Forelimb muscle (tissue), 1 donor: ENCODE measurements at regions not wholly inside any gene's neighbourhood (a gene's known extent, or its start where the extent isn't known, plus 50 kb on each side); places are given as distances from the start of the nearest gene placed in this dataset.
"Not testable (repeated sequence)": the region's sequence is repeated elsewhere in the genome, so short reads cannot be mapped to it uniquely, and the experiment has no call there.

Source experiments
- DNase-seq: peaks from one replicate; pipeline ENCODE4 v3.0.0-alpha.2; 2013; ENCODE audit warnings: low read depth

GRCh38 chr14:53295372-53295771 is 142.2 kb upstream of the DDHD1 start:
- DNase-seq = no peak

DNA sequence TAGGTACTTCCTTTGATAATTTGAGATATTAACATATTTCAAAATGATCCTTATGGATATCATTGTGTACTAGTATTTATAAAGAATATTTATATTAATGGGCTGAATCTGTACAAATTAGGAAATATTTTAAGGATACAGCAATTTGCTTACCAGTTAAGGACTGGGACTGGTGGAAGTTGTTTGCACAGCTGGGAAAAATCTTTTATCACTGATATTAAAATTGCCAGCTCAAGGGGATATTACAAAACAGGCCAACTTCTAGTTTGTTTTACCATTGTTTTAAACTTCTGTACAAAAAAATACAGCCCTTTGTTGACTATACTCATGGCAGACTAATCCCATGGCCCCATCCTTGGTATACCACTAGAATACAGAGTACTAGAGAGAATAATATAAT is 133.2 kb upstream of the DDHD1 start:
- no peak for DNase-seq

DNA sequence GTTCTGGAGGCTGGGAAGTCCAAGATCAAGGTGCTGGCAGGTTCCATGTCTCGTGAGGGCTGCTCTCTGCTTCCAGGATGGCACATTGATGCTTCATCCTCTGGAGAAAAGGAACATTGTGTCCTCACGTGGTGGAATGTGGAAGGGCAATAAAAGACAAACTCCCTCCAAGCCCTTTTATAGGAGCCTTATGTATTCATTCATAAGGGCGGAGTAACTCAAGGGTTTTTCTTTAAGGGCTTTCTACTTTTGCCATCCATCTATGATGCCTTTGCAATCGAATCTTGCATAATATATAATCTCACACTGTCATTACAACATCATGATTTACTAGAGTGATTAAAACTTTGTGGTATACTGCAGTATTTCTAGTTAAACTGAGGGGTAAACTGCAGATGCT is 132.7 kb upstream of the DDHD1 start:
- DNase-seq = no peak

GRCh38 chr14:53285064-53285463 is 131.9 kb upstream of the DDHD1 start:
- no peak for DNase-seq

GRCh38 chr14:53278602-53279506 is 125.7 kb upstream of the DDHD1 start:
- no peak for DNase-seq

DNA sequence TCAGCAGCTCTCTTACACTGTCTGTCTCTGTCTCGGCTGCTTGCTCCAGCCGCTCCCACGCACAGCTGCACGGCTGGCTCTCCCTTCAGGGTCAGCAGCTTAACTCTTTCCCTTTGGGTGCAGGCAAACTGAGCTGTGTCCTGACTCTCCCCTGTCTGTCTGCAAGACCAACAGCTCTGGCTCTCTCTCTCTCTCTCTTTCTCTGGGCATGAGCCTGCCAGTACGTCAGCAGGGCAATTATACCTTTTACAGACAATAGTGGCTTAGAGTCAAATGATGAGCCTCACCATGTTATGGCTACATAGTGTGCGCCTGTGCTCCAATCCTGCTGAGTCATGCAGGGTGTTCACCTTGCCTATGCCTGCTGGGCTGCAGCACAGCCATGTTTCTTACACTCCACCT is 120.5 kb upstream of the DDHD1 start:
- no peak for DNase-seq

- no peak for DNase-seq
These were observed 111.9 kb upstream of the DDHD1 start for GRCh38 chr14:53265025-53265424.

GRCh38 chr14:53260928-53261327 is 107.8 kb upstream of the DDHD1 start:
- no peak for DNase-seq

DNA sequence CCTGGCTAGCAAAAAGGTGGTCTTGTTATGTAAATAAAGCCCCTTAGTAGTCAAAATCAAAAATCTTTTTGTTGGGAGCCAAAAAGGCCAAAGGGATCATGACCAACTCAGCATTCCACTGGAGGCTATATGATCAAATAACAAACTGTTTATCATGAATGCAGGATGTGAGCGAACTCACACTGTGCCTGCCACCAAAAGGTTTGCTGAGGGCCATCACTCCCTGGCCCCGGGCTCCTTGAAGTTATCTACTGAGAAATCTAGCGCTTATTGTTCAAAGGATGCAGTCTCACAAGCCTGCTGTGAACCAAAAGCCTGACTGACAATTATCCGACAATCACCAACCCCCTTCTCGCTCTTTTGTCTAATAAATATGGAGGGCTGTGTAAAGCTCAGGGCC is 107.2 kb upstream of the DDHD1 start:
- no peak for DNase-seq

DNA sequence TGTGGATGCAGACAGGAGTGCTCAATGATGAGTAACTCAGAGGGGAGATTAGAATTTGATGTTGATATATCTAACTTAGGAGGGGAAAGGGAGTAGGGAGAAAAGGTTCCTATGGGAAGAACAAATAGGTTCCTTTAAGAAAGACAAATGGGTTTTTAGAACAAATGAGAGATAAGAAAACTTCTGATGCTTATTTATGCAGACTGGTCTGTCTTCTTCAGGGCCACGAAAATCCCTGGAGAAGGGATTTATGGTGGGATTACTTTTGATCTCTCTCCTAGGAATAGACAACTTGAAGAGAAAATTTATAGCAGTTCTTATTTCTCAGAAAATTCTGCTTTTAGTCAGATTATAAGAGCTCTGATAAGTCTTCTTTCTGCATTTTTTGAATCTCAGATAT is 99.0 kb upstream of the DDHD1 start:
- no peak for DNase-seq

- no peak for DNase-seq
These were observed 95.9 kb upstream of the DDHD1 start for GRCh38 chr14:53249059-53249458.

- no peak for DNase-seq
These were observed 94.7 kb upstream of the DDHD1 start for GRCh38 chr14:53247596-53248370.

DNA sequence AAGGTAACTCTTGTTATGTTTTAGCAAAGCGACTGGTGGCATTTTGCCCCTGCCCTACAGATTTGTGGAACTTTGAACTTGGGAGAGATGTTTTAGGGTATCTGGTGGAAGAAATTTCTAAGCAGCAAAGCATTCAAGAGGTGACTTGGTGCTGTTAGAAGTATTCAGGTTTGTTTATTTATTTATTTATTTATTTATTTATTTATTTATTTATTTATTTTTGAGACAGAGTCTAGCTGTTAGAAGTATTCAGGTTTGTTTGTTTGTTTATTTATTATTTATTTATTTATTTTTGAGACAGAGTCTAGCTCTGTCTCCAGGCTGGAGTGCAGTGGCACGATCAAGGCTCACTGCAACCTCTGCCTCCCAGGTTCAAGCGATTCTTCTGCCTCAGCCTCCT is 89.8 kb upstream of the DDHD1 start:
- DNase-seq = not testable (repeated sequence)

DNA sequence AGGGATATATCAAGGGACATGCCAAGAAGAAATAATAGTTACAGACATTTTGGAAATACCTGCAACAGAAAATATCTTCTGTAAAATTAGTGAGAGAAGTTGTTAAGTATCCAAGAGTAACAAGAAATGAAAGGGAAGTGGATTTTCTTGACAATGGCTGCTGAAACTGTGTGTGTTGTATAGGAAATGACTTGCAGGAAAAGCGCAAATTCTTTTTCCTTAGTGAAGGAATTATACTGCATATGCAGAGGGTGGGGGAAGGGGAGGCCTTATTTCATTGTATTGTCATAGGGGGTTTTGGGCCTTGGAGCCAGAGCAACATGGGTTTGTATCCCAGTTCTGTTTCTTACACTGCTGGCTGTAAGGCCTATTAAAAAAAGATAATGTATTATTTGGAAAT is 84.4 kb upstream of the DDHD1 start:
- no peak for DNase-seq

DNA sequence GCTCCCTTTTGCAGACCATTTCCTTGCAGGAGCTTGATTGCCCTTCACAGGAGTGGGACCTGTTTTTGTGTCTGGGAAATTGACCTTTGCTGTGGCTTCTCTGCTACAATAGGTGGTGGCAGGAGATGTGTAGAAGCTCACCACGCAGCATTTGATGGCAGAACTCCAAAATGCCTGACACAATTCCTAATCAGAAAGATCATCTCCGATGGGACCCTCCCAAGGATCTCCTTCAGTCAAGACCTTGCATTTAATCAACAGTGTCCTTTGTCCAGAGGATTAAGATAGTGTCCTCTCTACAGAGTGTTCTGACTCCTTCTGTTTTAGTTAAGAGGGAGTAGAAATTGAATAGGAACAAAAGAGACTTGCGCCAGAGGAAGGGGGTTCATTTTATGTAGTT is 83.6 kb upstream of the DDHD1 start:
- DNase-seq = no peak

- DNase-seq = no peak
These were observed 78.0 kb upstream of the DDHD1 start for GRCh38 chr14:53231171-53231570.

GRCh38 chr14:53228966-53229365 is 75.8 kb upstream of the DDHD1 start:
- DNase-seq = no peak

- no peak for DNase-seq
These were observed 74.1 kb upstream of the DDHD1 start for GRCh38 chr14:53227154-53227718.

DNA sequence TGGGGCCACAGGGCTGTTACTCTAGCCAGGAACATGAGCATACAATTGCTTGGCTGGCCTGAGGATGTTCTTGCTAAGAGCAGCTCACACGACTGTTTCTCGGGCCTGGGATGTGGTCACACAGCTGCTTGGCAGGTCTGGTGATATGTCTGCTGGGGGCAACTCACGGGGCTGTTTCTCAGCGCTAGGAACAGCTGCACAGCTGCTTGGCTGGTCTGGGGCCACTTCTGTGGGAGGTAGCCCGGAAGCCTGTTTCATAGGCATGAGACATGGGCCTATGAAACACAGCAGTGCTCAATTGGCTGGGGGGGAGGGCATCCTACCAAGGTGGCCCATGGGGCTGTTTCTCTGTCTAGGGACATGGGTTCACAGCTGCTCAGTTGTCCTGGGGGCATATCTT is 73.4 kb upstream of the DDHD1 start:
- no peak for DNase-seq

DNA sequence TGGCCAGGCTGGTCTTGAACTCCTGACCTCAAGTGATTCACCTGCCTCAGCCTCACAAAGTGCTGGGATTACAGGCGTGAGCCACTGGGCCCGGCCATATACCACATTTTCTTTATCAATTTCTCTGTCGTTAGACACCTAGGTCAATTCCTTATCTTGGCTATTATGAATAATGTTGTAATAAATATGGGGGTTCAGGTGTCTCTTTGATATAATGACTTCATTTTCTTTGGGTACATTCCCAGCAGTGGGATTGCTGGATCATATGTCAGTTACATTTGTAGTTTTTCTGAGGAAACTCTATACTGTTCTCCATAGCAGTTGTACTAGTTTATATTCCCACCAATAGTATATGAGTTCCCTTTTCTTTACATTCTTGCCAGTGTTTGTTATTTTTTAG is 67.8 kb upstream of the DDHD1 start:
- no peak for DNase-seq

- no peak for DNase-seq
These were observed 65.0 kb upstream of the DDHD1 start for GRCh38 chr14:53218161-53218560.

DNA sequence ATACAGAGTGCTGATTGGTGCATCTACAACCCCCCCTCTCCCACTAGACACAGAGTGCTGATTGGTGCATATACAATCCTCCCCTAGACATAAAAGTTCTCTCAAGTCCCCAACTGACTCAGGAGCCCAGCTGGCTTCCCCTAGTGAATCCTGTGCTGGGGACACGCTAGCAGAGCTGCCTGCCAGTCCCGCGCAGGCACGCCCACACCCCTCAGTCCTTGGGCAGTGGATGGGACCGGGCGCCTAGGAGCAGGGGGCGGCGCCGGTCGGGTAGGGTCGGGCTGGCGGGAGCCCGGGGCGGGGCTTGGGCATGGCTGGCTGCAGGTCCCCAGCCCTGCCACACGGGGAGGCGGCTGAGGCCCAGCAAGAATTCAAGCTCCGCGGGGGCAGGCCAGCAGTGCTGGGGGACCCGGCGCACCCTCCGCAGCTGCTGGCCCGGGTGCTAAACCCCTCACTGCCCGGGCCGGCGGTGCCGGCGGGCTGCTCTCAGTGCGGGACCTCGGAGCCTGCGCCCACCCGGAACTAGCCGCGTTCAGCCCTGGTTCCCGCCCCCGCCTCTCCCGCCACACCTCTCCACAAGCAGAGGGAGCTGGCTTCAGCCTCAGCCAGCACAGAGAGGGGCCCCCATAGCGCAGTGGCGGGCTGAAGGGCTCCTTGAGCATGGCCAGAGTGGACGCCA is 64.3 kb upstream of the DDHD1 start:
- DNase-seq = no peak
